Cardiac muscle cell (in vitro differentiated cells and primary cell): ENCODE measurements at regions not wholly inside any gene's neighbourhood (a gene's known extent, or its start where the extent isn't known, plus 50 kb on each side); places are given as distances from the start of the nearest gene placed in this dataset.

ENCODE experiments used
- DNase-seq, 2 donors: peaks; one replicate each; pipeline versions ENCODE4 v3.0.0 to v3.0.0-alpha.2; 2010 to 2017; ENCODE audit warnings: low read depth in 1 of 2, low spot score in 1 of 2
- H3K27ac ChIP-seq: fragments of 200-600 bp; sonication (generic); 2 replicates; pipeline ENCODE4 v1.5.1; 2016
- H3K27me3 ChIP-seq: fragments of 200-600 bp; sonication (generic); 2 replicates; pipeline ENCODE4 v1.6.0; 2016; ENCODE audit warnings: control low read depth
- H3K36me3 ChIP-seq: fragments of 200-600 bp; sonication (generic); 2 replicates; pipeline ENCODE4 v1.5.1; 2016; ENCODE audit warnings: control low read depth
- H3K4me1 ChIP-seq: fragments of 200-600 bp; sonication (generic); 2 replicates; pipeline ENCODE4 v1.8.1; 2017; ENCODE audit warnings: low read depth, mild to moderate bottlenecking, mixed run types
- H3K4me3 ChIP-seq: fragments of 200-600 bp; sonication (generic); 2 replicates; pipeline ENCODE4 v1.5.1; 2016; ENCODE audit warnings: mild to moderate bottlenecking
- H3K9me3 ChIP-seq: fragments of 200-600 bp; sonication (generic); 2 replicates; pipeline ENCODE4 v1.5.1; 2017; ENCODE audit warnings: low read depth, mild to moderate bottlenecking, control low read depth
- CTCF ChIP-seq: IDR thresholded peaks from 2 replicates; pipeline ENCODE4 v1.5.1; 2012; ENCODE audit warnings: low read depth, mild to moderate bottlenecking, low read length

DNA sequence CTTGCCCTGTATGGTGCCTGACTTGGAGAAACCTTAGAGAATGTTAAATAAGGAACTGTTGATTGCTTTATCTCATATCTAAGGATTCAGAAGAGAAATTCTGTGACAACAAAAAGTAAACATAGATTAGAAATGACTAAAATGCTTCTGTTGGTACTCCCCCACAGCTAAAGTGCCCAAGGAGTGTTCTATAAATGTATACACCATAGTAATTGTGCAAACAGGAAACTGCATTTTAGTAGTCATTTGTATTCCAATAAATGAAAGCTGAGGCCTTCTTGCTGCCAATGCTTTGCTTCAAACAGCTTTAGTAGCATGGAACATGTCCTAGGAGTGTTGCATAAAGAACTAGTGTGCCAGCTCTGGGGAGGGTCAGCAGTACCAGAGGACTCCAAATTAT lies 343.7 kb upstream of the IRAK1BP1 start:
- Histone ChIP-seq H3K27ac (no peak overlapping the region), H3K9me3 (no peaks in the 10 kb centered on the region), H3K27me3 (no peaks in the 10 kb centered on the region), H3K4me1 (no peaks in the 10 kb centered on the region), H3K4me3 (no peak overlapping the region), H3K36me3 (no peaks in the 10 kb centered on the region)
- DNase-seq: peak in 1 of 2 donors; percentile 14
- no peak for TF ChIP-seq CTCF

GRCh38 chr6:78525976-78526375 lies 341.4 kb upstream of the IRAK1BP1 start:
- no peak for TF ChIP-seq CTCF
- H3K27me3 ChIP-seq: no peaks in the 10 kb centered on the region
- H3K27ac ChIP-seq: no peak overlapping the region
- H3K4me1 ChIP-seq: no peaks in the 10 kb centered on the region
- H3K4me3 ChIP-seq: no peak overlapping the region
- H3K36me3 ChIP-seq: no peaks in the 10 kb centered on the region
- no peaks in the 10 kb centered on the region for H3K9me3 ChIP-seq
- no peak for DNase-seq

DNA sequence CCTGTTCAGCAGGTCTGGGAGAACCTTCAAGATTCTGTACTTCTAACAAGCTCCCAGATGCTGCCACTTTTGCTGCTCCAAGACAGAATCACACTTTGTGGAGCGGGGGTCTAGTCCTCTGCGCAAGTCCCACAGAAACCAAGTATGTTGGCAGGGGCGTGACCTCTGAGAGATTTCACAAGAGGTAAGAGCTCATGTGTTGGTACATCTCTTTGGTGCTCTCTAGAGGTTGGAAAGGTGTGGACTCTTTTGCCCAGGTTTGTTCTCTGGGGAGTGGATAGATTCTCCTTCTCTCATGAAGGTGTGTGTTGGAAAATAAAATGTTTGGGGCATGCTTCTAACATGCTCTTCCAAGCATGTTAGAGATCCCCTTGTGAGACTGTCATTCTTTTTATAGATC lies 340.9 kb upstream of the IRAK1BP1 start:
- Histone ChIP-seq H3K4me1 (no peaks in the 10 kb centered on the region), H3K9me3 (no peaks in the 10 kb centered on the region), H3K36me3 (no peaks in the 10 kb centered on the region), H3K4me3 (no peak overlapping the region), H3K27me3 (no peaks in the 10 kb centered on the region), H3K27ac (no peak overlapping the region)
- no peak for TF ChIP-seq CTCF
- no peak for DNase-seq

DNA sequence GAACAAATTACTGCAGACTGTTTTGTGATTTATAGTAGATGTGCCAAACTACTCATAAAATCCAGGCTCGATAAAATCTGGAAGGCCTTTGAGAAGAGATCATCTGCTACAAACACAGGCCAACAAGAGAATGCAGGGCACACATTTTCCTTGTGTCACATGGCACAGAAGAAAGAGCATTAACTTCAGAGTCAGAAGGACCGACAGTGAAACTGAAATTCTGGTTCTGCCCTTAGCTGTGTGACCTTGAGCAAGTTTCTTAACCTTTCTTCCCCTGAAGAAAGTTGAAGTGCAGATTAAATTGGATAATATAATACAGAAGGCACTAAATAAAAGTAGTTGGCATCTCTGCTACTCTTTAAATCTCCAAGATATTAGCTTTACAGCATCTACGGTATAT lies 338.4 kb upstream of the IRAK1BP1 start:
- TF ChIP-seq CTCF: no peak
- Histone ChIP-seq H3K27ac (no peak overlapping the region), H3K9me3 (no peaks in the 10 kb centered on the region), H3K27me3 (no peaks in the 10 kb centered on the region), H3K36me3 (no peaks in the 10 kb centered on the region), H3K4me1 (no peaks in the 10 kb centered on the region), H3K4me3 (no peak overlapping the region)
- no peak for DNase-seq

GRCh38 chr6:78530208-78530607 lies 337.1 kb upstream of the IRAK1BP1 start:
- DNase-seq: peak in 1 of 2 donors; percentile 36
- Histone ChIP-seq H3K4me3 (no peak overlapping the region), H3K27ac (no peak overlapping the region), H3K27me3 (no peaks in the 10 kb centered on the region), H3K9me3 (no peaks in the 10 kb centered on the region), H3K36me3 (no peaks in the 10 kb centered on the region), H3K4me1 (no peaks in the 10 kb centered on the region)
- TF ChIP-seq CTCF: no peak

DNA sequence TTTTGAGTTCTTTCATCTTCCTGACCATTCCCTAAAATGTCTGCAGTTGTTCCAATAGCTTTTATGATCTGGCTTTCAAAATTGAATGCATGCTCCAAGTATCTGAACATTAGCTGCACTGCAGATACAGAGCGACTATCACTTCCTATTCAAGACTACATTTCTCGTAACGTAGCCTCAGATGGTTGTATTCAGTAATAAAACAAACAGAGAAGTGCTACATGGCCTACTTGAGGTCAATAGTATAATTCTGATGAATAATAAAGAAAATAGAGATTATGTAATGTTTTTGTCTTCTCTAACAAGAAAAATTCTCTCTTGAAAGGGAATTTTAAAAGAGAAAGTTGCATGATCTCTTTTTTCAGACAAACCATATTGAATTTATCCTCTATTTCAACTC lies 333.9 kb upstream of the IRAK1BP1 start:
- TF ChIP-seq CTCF: no peak
- Histone ChIP-seq H3K36me3 (no peaks in the 10 kb centered on the region), H3K27me3 (no peaks in the 10 kb centered on the region), H3K4me3 (no peak overlapping the region), H3K9me3 (no peaks in the 10 kb centered on the region), H3K4me1 (no peaks in the 10 kb centered on the region), H3K27ac (no peak overlapping the region)
- peak in 1 of 2 donors; percentile 3 for DNase-seq
